SH-SY5Y (cell line): ENCODE measurements at regions not wholly inside any gene's neighbourhood (a gene's known extent, or its start where the extent isn't known, plus 50 kb on each side); places are given as distances from the start of the nearest gene placed in this dataset.

Experiments
- GATA2 ChIP-seq: IDR thresholded peaks from 2 replicates; pipeline ENCODE4 v1.6.1; 2011; ENCODE audit warnings: mild to moderate bottlenecking, low read depth, low read length
- GATA3 ChIP-seq: IDR thresholded peaks from 2 replicates; pipeline ENCODE4 v1.6.1; 2011; ENCODE audit warnings: low read depth, mild to moderate bottlenecking, low read length, moderate library complexity

DNA sequence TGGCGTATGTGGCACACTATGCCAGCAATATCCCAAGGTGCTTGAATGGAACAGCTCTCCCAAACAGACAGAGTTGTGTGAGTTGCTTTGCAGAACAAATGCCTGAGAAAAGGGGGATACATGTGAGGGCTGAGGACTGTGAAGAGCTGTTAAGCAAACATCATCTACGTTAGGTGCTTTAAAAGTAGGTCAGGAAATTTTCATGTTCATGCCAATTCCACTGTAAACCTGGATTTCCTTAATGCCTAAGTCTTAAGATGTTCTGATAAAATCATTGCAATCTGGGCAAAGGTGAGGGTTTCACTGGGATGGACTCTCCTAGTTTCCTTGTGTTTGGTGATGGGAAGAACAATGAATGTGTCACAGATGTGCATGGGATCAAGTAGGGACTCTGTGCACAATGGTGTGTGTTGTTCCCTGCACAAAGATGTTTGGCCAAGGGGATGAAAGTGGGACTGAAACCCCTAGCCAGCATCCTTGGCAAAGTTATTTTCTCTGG, 227.9 kb downstream of the KTN1 start:
- TF ChIP-seq GATA3 = no peak

DNA sequence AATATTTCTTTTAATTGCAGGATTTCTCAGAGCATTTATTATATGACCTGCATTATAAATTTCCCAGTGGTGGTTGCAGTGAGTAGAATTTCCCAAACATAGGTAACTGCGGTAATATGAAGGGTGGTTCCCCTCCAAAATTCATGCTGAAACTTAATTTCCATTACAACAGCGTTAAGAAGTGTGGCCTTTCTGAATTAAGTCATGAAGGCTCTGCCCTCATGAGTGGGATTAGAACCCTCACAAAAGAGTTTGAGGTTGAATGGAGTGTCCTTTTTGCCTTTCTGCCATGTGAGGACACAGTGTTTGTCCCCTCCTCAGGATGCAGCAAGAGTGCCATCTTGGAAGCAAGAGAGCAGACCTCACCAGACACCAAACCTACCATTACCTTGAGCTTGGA, 233.6 kb downstream of the KTN1 start:
- TF ChIP-seq GATA3 (no peak), GATA2 (no peak)

DNA sequence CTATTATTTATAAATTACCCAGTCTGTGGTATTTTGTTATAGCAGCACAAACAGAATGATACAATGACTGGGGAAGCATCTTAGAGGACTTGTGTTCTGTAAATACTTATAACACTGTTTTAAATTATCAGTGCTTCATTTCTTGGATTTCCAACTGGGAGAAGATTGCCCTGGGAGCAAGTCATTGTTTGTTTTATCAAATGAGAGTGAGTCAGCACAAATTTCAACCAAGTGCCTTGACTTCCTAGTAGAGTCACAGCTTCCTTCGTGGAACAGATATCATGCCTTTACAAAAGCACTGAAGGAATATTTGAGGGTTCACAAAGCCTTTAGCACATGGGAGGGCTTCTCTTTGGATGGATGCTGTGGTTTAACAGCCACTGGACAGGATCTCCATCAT, 234.1 kb downstream of the KTN1 start:
- TF ChIP-seq GATA3 (no peak), GATA2 (no peak)

DNA sequence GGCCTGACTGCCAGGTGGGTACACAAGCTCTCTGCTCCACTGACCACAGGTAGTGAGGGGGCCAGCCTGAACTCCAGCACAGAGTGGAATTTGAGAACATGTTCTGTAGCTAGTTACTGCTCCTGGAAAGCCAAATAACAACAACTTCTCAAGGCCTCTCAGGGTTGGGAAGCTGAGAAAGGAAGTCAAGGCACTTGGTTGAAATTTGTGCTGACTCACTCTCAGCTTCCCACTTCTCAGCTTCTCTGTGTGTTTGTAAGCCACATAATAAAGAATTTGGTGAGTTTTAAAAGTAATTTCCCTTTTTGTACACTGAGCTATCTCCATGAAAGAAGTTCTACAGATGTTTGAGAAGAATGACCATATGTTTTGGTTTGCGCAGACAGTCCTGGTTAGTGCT, 234.9 kb downstream of the KTN1 start:
- TF ChIP-seq GATA2 (no peak), GATA3 (no peak)

DNA sequence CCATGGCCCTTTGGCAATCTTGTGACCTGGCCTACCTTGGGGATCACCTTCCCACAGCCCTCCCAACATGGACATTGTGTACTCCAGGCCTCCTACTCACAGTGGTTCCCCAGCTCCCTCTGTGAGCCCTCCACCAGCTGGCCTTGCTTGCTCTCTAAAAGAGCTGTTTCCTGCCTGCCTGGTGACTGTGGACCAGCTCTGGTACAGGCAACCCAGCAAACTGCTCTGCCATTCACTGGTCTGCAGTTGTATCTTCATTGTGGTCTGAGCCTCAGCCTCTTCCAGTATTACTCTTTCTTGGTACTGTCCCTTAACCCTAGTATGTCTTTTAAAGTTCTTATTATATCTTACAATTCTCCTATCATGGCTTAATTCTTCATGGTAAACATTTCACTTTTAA, 236.2 kb downstream of the KTN1 start:
- TF ChIP-seq GATA2 (no peak), GATA3 (no peak)

DNA sequence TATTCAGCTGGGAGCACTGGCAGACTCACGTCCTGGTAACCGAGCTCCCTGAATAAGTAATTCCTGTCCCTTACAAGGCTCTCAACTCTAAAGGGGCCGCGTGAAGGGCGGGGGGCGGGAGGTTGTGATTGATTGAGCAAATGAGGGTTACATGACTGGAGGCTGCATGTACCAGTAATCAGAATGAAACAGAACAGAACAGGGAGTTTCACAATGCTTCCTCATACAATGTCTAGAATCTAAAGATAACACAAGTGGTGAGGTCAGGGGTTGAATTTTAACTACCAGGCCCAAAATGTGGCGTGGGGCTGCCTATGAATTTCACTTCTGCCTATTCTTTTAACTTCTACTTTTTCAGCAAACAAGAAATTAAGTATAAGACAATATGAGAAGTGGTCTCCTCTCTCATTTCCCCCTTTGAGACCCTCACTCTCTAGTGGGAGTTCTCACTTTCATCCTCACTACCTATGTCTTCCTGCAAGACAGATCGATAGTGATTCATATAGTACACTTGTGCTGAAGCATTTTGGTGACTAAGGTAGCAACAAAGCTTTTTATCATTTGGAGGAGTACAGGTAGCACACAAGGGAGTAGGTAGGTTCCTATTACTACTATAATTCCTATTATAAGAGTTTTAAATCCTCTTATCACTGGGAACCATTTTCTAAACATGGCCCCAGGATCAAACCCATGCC, 239.8 kb downstream of the KTN1 start:
- no peak for TF ChIP-seq GATA2
- no peak for TF ChIP-seq GATA3

DNA sequence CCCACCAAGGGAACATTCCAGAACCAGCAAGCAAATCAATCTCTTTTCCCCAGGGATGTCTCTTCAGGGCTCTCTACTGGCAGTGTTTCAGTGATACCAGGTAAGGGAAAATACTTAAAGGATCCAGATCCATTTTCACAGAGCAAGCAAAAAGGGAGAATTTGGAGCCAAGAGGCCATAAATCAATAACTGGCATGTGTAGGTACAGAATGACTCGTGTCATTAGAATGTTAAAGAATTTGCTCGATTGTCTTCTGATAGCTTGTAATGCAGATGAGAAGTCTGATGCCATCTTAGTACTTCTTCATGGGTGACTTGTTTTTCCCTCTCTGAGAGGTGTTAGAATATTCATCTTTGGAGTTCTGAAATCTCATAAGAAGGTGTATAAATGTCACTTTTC, 242.9 kb downstream of the KTN1 start:
- TF ChIP-seq GATA2 (no peak), GATA3 (no peak)

DNA sequence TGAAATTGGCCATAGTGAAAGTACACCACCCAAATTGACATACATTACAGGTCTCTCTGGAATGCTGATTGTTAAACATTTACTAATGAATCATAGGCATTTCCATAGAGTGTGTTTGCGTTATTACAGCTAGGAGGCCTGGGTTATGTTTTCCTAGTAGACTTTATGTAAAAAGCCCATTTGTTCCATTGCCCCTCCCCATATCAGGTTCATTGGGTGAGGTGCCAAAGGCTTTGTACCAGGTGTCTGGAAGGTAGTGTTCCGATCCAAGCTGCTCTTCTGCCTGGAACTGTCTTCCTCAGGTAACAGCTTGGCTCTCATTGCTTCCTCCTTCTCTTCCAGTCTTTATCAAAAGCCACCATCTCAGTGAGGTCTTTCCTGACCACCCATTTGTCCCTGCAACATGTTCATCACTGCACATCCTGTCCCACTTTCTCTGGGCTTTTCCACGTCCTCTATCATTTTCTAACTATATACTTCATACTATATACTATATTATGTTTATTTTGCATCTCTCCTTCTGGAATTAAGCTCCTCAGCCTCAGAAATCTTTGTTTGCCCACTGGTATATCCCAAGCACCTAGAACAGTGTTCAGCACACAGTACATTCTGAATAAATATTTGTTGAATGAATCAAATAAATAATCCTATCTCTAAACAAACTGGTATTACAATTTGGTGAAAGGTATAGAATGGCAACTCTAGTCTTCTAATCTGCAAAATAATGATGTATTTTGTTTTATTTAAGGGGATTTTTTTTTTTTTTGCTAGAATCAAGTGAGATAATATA, 252.3 kb downstream of the KTN1 start:
- TF ChIP-seq GATA2 (no peak), GATA3 (no peak)

DNA sequence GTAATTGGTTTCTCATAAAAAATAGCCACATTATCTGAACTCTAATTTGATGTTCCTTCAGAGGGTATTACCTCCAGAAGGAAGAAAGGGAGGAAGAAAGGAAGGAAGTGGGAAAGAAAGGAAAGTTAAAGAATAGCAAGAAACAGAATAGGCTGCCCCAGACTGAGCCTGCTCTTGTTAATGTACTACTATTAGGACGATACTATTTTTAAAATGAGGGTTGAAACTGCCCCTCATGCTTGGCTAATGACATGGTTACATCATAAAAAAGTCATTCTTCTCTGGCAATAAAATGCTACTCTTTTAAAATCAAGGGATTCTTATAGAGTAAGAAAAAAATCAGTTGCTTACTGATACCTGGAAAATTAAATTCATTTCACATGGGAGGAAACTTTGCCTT, 253.0 kb downstream of the KTN1 start:
- no peak for TF ChIP-seq GATA3
- no peak for TF ChIP-seq GATA2

DNA sequence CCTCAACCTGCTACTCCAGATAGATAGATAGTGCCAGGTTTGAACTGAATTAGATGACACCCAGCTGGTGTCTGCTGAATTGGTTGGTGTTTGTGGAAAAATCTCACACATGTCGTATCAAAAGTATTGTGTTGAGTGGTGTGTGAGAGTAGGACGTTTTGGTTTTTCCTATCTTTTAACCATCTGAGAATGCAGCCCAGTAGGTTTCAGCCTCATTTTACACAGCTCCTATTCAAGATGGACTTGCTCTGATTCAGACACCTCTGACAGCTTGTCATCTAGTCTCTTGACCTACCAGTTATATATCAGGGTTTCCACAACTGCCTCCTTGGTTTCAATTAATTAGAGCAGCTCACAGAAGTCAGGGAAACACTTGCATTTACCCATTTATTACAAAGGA, 254.4 kb downstream of the KTN1 start:
- TF ChIP-seq GATA3 = no peak

DNA sequence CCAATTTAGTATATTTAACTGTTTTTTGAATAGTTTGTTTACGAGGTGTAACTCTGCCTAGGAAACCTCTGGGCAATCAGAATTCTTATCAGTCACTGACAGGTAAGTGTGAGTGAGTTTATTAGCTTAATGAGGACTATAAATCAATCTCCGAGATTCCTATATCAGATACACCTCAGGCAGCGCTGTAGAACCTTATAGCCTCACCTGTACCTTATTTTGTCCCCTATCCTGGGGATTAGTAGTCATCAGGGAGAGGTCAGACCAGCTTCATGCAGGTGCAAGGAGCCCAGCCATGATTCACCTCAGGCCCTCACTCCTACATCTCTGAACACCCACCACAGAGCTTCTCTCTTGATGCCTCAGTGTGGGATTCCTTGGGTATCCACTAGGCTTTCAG, 256.0 kb downstream of the KTN1 start:
- TF ChIP-seq GATA2 (no peak), GATA3 (no peak)

DNA sequence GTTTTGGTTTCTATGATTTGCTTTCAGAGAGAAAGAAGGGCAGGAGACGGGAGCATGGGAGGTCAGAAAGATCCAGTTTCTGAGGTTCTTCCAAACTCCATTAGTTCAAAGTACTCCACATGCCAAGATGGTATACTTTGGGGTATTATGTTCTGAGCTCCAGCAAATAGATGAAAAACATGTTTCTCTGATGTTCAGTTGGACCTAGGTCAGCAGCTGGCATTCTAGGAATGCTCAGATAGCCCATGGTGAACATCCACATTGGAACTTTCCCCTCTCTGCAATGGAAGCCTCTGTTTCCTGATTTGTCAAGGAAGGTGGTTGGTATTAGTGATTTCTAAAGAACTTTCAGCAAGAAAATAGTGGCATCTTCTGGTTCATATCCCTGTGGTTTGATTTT, 257.5 kb downstream of the KTN1 start:
- TF ChIP-seq GATA2 = no peak
- TF ChIP-seq GATA3 = no peak

DNA sequence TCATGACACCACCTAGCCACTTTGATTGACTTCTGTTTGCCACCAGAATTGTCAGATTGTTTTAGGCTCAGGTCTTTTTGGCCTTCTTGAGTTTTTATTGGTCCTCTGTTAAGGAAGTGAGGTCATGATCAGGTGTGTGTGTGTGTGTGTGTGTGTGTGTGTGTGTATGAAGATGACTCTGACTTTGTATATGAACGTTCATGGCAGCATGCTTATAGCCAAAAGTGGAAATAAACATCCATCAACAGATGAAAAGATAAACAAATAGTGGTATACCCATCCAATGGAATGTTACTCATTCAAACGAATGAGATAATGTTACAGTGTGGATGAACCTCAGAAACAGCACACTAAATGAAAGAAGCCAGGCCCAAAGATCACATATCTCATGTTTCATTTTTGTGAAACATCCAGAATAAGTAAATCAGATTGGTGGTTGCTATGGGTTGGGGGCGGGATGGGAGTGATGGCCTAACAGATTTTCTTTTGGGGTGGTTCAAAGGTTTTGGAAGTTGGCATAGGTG, 258.6 kb downstream of the KTN1 start:
- no peak for TF ChIP-seq GATA3
- no peak for TF ChIP-seq GATA2

DNA sequence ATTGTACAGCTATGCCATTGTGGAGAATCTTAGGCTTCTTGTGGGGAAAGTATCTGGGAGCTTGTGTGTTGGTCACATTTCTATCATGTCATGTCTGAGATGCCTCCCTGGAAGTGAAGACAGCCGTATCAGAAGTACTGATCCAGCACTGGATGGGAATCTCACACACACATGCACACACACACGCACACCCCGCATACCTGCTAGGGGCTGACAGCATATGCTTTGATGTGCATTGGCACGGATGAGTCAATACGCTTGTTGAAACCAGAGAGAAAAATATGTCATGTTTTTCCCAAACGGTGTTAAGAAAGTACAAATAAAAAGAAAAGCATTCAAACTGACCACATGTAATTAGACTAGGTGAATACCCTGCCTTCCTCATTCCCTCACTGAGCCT, 260.8 kb downstream of the KTN1 start:
- TF ChIP-seq GATA3 = no peak
- TF ChIP-seq GATA2 = no peak

DNA sequence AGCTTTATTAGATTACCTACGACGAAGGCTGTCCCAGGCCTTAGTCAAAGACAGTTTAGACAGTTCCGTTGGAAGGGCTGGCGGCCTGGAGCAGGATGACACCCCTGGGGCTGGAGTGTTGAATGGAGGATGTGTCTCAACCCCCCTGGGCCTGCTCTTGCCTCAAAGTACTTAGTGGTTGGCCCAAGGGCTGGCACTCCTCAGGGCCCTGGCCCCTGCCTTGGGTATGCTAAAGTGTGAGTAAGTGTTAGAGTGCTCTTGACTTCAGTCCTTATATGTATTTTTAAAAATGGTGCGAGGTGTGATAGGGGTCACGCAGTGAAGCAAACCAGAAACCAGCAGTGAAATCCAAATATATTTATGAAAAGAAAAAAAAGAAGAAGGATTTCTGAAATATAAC, 261.6 kb downstream of the KTN1 start:
- no peak for TF ChIP-seq GATA3
- no peak for TF ChIP-seq GATA2
